Caco-2 (cell line): ENCODE measurements at regions not wholly inside any gene's neighbourhood (a gene's known extent, or its start where the extent isn't known, plus 50 kb on each side); places are given as distances from the start of the nearest gene placed in this dataset.

Source experiments
- BruUV-seq: library from RNA; stranded (reverse); fragments of 400-500 nt; replicated peaks from 2 replicates; lab custom pipeline; 2021; lab: Mats Ljungman, UMichigan
- CTCF ChIA-PET: fragments of 300-600 bp; sonication (Branson Sonifier 250); formaldehyde crosslinking; loops from one replicate; lab custom pipeline; 2022; ENCODE audit warnings: antibody characterized with exemption; lab: Charles Lee
- POLR2A ChIA-PET: fragments of 300-600 bp; sonication (Branson Sonifier 250); formaldehyde crosslinking; loops from one replicate; lab custom pipeline; 2022; ENCODE audit warnings: antibody characterized with exemption; lab: Charles Lee
- DNase-seq, 2 experiments: peaks; one replicate each; pipeline versions ENCODE4 v3.0.0 to v3.0.0-alpha.2; 2020 to 2022
- H3K27me3 ChIP-seq: replicated peaks from 2 replicates; pipeline ENCODE4 v1.6.0; 2011; ENCODE audit warnings: low read length; ENCODE audit not compliant: control insufficient read depth, insufficient read depth
- H3K36me3 ChIP-seq: 2 replicates; pipeline ENCODE4 v1.5.1; 2011; ENCODE audit warnings: low read length; ENCODE audit not compliant: control insufficient read depth, insufficient read depth
- H3K4me1 ChIP-seq: fragments of 250-450 bp; sonication (Bioruptor Pico); 2 replicates; pipeline ENCODE4 v1.5.1; 2020; ENCODE audit warnings: mild to moderate bottlenecking
- H3K4me3 ChIP-seq: 2 replicates; pipeline ENCODE4 v1.5.1; 2011; ENCODE audit warnings: low read depth, mild to moderate bottlenecking, control low read depth, low read length
- H3K9me3 ChIP-seq: fragments of 250-450 bp; sonication (Bioruptor Pico); 2 replicates; pipeline ENCODE4 v1.5.1; 2020; ENCODE audit warnings: mild to moderate bottlenecking, moderate library complexity
- H3K27ac Mint-ChIP-seq: one replicate; pipeline ENCODE4 v1.8.0; 2022; ENCODE audit warnings: mixed read lengths; ENCODE audit not compliant: unreplicated experiment
- H3K27me3 Mint-ChIP-seq: one replicate; pipeline ENCODE4 v1.8.0; 2022; ENCODE audit warnings: mixed read lengths; ENCODE audit not compliant: insufficient read depth, unreplicated experiment
- H3K36me3 Mint-ChIP-seq: one replicate; pipeline ENCODE4 v1.8.0; 2022; ENCODE audit warnings: mild to moderate bottlenecking, mixed read lengths; ENCODE audit not compliant: insufficient read depth, unreplicated experiment
- H3K4me1 Mint-ChIP-seq: one replicate; pipeline ENCODE4 v1.8.0; 2022; ENCODE audit warnings: low read depth, mixed read lengths; ENCODE audit not compliant: unreplicated experiment
- H3K4me3 Mint-ChIP-seq: one replicate; pipeline ENCODE4 v1.8.0; 2022; ENCODE audit warnings: mild to moderate bottlenecking, moderate library complexity, mixed read lengths; ENCODE audit not compliant: unreplicated experiment
- H3K9me3 Mint-ChIP-seq: one replicate; pipeline ENCODE4 v1.8.0; 2022; ENCODE audit warnings: mixed read lengths; ENCODE audit not compliant: unreplicated experiment
- intact Hi-C: fragments of 100-400 bp; cut with micrococcal nuclease; formaldehyde crosslinking; loops from one replicate; pipeline ENCODE4 v1.10.0; 2022; ENCODE audit not compliant: unreplicated experiment
- TF ChIP-seq, protein P1 (sequence below), 2 experiments: fragments of 200-600 bp in 1 of 2; IDR thresholded peaks; 1 replicate in 1 of 2; 2 replicates in 1 of 2; pipeline versions ENCODE4 v1.5.1 to v1.8.0; 2011 to 2022; ENCODE audit warnings: antibody characterized with exemption in 1 of 2, control low read depth in 1 of 2, inconsistent platforms in 1 of 2, low read depth in 1 of 2, low read length in 1 of 2, mild to moderate bottlenecking in 1 of 2, moderate library complexity in 1 of 2; ENCODE audit not compliant: insufficient read depth in 1 of 2, severe bottlenecking in 1 of 2, unreplicated experiment in 1 of 2

DNA sequence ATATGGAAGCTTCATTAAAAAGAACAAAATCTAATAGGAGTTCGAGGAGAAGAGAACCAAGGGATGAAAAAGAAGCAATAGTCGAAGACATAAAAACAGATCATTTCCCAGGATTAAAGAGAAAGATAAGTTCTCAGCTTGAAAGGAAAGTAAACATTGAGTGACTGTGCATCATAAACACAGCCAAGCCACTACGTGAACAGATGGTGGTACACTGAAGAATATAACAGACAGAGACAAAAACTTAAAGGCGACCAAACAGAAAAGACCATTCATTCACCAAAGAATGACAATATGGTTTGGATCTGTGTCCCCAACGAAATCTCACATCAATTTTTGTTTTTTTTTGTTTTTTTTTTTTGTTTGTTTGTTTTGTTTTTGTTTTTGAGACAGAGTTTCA is 210.8 kb upstream of the LINGO1 start:
- intact Hi-C loops = no loop called here
- no peaks in the 10 kb centered on the region for H3K27me3 ChIP-seq
- Mint-ChIP-seq H3K9me3 (no peaks in the 10 kb centered on the region), H3K36me3 (no peaks in the 10 kb centered on the region), H3K4me1 (no peaks in the 10 kb centered on the region), H3K27me3 (peaks cover 14% of the 10 kb centered on the region), H3K27ac (no peak overlapping the region), H3K4me3 (no peak overlapping the region)
- no peaks in the 10 kb centered on the region for H3K4me1 ChIP-seq
- ChIA-PET CTCF (interaction anchor here (1.1 kb wide), 1 partner anchor 22 kb away, joined by 5 read pairs; no protein-coding TSS in a partner anchor), POLR2A (no interaction called here)
- no peaks in the 10 kb centered on the region for H3K36me3 ChIP-seq
- DNase-seq = no peak
- H3K4me3 ChIP-seq = no peak overlapping the region
- no peaks in the 10 kb centered on the region for H3K9me3 ChIP-seq
- TF ChIP-seq, protein P1, sequence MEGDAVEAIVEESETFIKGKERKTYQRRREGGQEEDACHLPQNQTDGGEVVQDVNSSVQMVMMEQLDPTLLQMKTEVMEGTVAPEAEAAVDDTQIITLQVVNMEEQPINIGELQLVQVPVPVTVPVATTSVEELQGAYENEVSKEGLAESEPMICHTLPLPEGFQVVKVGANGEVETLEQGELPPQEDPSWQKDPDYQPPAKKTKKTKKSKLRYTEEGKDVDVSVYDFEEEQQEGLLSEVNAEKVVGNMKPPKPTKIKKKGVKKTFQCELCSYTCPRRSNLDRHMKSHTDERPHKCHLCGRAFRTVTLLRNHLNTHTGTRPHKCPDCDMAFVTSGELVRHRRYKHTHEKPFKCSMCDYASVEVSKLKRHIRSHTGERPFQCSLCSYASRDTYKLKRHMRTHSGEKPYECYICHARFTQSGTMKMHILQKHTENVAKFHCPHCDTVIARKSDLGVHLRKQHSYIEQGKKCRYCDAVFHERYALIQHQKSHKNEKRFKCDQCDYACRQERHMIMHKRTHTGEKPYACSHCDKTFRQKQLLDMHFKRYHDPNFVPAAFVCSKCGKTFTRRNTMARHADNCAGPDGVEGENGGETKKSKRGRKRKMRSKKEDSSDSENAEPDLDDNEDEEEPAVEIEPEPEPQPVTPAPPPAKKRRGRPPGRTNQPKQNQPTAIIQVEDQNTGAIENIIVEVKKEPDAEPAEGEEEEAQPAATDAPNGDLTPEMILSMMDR (IDR thresholded peaks at IDR 0.05; ENCODE audit: insufficient read depth in 1 of 2, low read depth in 1 of 2, low read length in 1 of 2, severe bottlenecking in 1 of 2, unreplicated experiment in 1 of 2) = no peak
- no TSS peak for BruUV-seq

DNA sequence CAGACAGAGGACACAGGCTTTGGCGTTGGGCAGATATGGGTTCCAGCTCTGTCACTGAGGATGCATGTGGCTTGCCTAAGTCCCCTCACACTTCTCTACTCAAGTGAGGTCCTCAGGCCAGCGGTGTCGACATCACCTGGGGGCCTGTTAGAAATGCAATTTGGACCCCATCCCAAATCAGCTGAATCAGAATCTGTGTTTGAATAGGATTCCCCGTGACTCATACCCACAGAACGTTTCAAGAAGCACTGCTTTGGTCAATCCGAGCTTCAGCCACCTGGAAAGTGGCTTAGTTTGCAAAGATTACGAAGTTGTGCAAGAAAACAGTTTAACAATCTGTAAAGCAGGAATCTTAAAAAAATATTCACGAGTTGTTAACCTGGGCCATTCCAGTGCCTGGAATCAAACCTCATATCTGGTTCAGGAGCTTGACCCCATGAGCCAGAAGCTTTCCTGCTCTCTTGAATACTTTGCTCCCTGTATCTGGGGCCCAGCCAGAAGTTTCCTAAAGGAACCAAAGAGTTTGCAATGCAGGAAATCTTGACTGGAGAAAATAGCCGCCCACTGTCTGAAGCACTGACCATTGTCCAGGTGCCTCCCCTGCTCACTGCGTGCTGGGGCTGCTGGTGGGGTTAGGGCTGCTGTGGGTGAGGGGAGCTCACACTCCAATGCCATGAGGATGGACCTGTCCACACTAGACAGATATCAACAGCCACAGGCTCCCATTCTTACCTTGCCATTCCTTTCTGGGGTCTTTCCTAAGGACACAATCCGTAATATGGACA is 208.5 kb upstream of the LINGO1 start:
- H3K9me3 ChIP-seq = no peaks in the 10 kb centered on the region
- ChIA-PET POLR2A (no interaction called here), CTCF (interaction anchor here (1.4 kb wide), 1 partner anchor 20 kb away, joined by 4 read pairs; no protein-coding TSS in a partner anchor)
- no peaks in the 10 kb centered on the region; the same call in 1 of the 2 replicates for H3K27me3 ChIP-seq
- Mint-ChIP-seq H3K4me3 (no peak overlapping the region), H3K27me3 (peaks cover 9% of the 10 kb centered on the region), H3K36me3 (no peaks in the 10 kb centered on the region), H3K27ac (no peak overlapping the region), H3K4me1 (no peaks in the 10 kb centered on the region), H3K9me3 (no peaks in the 10 kb centered on the region)
- H3K4me1 ChIP-seq = no peaks in the 10 kb centered on the region
- no peak for DNase-seq
- H3K4me3 ChIP-seq = no peak overlapping the region
- intact Hi-C loops = no loop called here
- no TSS peak for BruUV-seq
- H3K36me3 ChIP-seq = no peaks in the 10 kb centered on the region
- TF ChIP-seq, protein P1 (IDR thresholded peaks at IDR 0.05; ENCODE audit: insufficient read depth in 1 of 2, low read depth in 1 of 2, low read length in 1 of 2, severe bottlenecking in 1 of 2, unreplicated experiment in 1 of 2) = no peak

DNA sequence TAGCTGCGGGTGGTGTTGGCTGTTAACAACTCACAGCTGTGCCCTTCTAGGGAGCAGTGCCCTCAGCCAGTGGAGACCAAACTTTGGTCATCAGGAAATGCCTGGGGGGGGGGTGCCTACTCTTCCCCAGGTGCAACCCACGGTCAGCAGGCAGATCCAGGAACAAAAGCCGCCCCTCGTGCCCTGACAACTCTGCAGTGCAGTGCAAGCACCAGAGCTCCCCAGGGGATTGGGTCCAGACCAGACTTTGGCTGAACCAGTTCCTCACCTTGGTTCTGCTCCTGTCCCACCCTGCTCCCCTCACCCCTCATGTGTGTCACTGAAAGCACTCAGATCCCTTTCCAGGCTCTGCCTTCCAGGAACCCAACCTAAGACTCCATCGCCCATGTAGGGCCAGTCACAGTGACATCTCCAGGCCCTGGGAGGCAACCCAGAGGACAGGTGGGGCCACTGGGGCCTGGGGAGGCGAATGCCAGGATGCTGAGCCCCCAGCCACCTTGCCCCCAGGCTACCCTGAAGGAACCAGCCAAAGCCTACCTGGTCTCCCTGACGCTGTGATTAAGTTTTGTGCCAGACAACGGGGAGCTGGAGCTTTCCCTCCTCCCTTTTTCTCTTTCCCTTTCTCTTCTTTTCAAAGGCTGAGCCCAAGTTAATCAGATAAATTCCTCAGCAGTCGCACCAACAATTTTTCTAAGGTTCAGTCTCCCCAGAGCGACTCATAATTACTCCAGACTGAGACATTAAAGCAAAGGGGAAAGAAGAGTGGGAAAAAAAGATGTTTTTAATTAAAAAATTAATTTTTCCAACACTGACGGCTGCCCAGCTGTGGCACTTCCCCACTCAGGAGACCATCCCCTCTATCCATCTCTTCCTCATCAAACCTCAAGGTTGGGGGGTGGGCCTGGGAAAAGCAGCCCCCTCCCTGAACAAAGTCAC is 207.5 kb upstream of the LINGO1 start:
- CTCF ChIA-PET = interaction anchor here (1.4 kb wide), 1 partner anchor 19 kb away, joined by 4 read pairs; no protein-coding TSS in a partner anchor
- no peaks in the 10 kb centered on the region for H3K4me1 ChIP-seq
- Mint-ChIP-seq H3K9me3 (no peaks in the 10 kb centered on the region), H3K27ac (no peak overlapping the region), H3K4me3 (no peak overlapping the region), H3K36me3 (no peaks in the 10 kb centered on the region), H3K27me3 (peaks cover 9% of the 10 kb centered on the region), H3K4me1 (no peaks in the 10 kb centered on the region)
- TF ChIP-seq, protein P1 (IDR thresholded peaks at IDR 0.05; ENCODE audit: insufficient read depth in 1 of 2, low read depth in 1 of 2, low read length in 1 of 2, severe bottlenecking in 1 of 2, unreplicated experiment in 1 of 2) = no peak
- BruUV-seq = no TSS peak
- intact Hi-C loops = no loop called here
- no peaks in the 10 kb centered on the region; the same call in 1 of the 2 replicates for H3K27me3 ChIP-seq
- peak in 1 of 2 experiments; percentile 17 for DNase-seq
- no peaks in the 10 kb centered on the region for H3K9me3 ChIP-seq
- POLR2A ChIA-PET = no interaction called here
- no peak overlapping the region for H3K4me3 ChIP-seq
- H3K36me3 ChIP-seq = no peaks in the 10 kb centered on the region
